BLaER1 (cell line): ENCODE measurements at regions not wholly inside any gene's neighbourhood (a gene's known extent, or its start where the extent isn't known, plus 50 kb on each side); places are given as distances from the start of the nearest gene placed in this dataset.
A peak's percentile ranks its signal among the peaks of the same experiment; 100 is the strongest.

Experiments
- H3K27ac ChIP-seq: shearing (Covaris generic); formaldehyde crosslinking; 2 replicates; pipeline ENCODE4 v1.8.1; 2022
- H3K27me3 ChIP-seq: shearing (Covaris generic); formaldehyde crosslinking; 2 replicates; pipeline ENCODE4 v1.8.1; 2022
- H3K36me3 ChIP-seq: shearing (Covaris generic); formaldehyde crosslinking; 2 replicates; pipeline ENCODE4 v1.8.1; 2022
- H3K4me1 ChIP-seq: shearing (Covaris generic); formaldehyde crosslinking; 2 replicates; pipeline ENCODE4 v1.8.1; 2022
- H3K4me2 ChIP-seq: shearing (Covaris generic); formaldehyde crosslinking; 2 replicates; pipeline ENCODE4 v1.8.1; 2022
- H3K4me3 ChIP-seq: shearing (Covaris generic); formaldehyde crosslinking; 2 replicates; pipeline ENCODE4 v1.8.1; 2022
- H3K9ac ChIP-seq: shearing (Covaris generic); formaldehyde crosslinking; 2 replicates; pipeline ENCODE4 v1.8.1; 2022
- H3K9me3 ChIP-seq: shearing (Covaris generic); formaldehyde crosslinking; 2 replicates; pipeline ENCODE4 v1.8.1; 2022
- H4K20me1 ChIP-seq: shearing (Covaris generic); formaldehyde crosslinking; 2 replicates; pipeline ENCODE4 v1.8.1; 2022
- Cebpa-rat ChIP-seq: shearing (Covaris generic); IDR thresholded peaks from 2 replicates; pipeline ENCODE4 v1.8.1; 2022

- no peak overlapping the region for H3K9ac ChIP-seq
- no peaks in the 10 kb centered on the region for H3K27me3 ChIP-seq
- H4K20me1 ChIP-seq: no peaks in the 10 kb centered on the region
- no peak for TF ChIP-seq Cebpa-rat
- no peaks in the 10 kb centered on the region for H3K4me1 ChIP-seq
- no peak overlapping the region for H3K4me3 ChIP-seq
- no peaks in the 10 kb centered on the region for H3K36me3 ChIP-seq
- peaks cover 8% of the 10 kb centered on the region; the same call in 1 of the 2 replicates for H3K9me3 ChIP-seq
- H3K4me2 ChIP-seq: no peak overlapping the region
- no peak overlapping the region for H3K27ac ChIP-seq
Observed at GRCh38 chr18:56255381-56255780, 383.0 kb downstream of the TXNL1 start.

- no peak for TF ChIP-seq Cebpa-rat
- Histone ChIP-seq H4K20me1 (no peaks in the 10 kb centered on the region), H3K4me1 (peaks cover 14% of the 10 kb centered on the region), H3K27ac (no peak overlapping the region), H3K9me3 (0 out of 2 replicates have a peak, but pooled peaks cover 8% of the 10 kb centered on the region), H3K9ac (no peak overlapping the region), H3K4me3 (no peak overlapping the region), H3K36me3 (no peaks in the 10 kb centered on the region), H3K4me2 (no peak overlapping the region), H3K27me3 (no peaks in the 10 kb centered on the region)
Observed at GRCh38 chr18:56252456-56252855, 385.9 kb downstream of the TXNL1 start.

DNA sequence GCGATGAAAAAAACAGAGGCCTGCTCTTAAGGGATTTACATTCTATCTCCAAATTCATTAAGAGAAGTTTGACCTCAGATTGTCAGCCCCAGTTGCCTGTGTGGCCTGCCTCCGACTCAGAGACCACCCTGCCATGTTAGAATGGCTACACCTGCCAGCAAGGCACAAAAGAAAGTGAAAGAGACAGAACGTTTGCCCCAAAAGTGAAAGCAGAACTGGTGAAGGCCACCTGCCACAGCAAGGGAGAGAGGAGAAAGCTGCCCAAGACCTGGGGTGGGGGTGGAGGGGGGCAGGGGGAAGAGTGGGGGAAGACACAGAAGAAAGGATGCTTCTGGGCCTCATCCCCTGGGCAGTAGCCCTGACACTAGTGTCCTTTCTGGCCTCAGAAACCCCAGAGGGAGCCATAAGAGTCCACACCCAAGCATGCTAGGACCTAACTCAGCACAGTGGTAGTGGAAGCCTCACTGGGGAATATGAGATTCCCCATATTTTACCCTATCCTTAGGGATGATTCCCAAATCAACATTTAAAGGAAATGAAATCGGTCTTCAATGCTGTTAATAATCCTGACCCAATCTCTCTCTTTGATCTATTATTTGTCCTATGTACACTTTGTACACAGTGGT lies 389.7 kb downstream of the TXNL1 start:
- Histone ChIP-seq H3K9me3 (peaks cover 14% of the 10 kb centered on the region), H3K9ac (no peak overlapping the region), H3K27ac (peak overlapping the region; percentile 42), H4K20me1 (no peaks in the 10 kb centered on the region), H3K4me2 (peak overlapping the region; percentile 59), H3K4me1 (peaks cover 14% of the 10 kb centered on the region), H3K36me3 (no peaks in the 10 kb centered on the region), H3K4me3 (no peak overlapping the region), H3K27me3 (no peaks in the 10 kb centered on the region)
- no peak for TF ChIP-seq Cebpa-rat

- no peak for TF ChIP-seq Cebpa-rat
Observed at GRCh38 chr18:56246916-56247315, 391.5 kb downstream of the TXNL1 start.

DNA sequence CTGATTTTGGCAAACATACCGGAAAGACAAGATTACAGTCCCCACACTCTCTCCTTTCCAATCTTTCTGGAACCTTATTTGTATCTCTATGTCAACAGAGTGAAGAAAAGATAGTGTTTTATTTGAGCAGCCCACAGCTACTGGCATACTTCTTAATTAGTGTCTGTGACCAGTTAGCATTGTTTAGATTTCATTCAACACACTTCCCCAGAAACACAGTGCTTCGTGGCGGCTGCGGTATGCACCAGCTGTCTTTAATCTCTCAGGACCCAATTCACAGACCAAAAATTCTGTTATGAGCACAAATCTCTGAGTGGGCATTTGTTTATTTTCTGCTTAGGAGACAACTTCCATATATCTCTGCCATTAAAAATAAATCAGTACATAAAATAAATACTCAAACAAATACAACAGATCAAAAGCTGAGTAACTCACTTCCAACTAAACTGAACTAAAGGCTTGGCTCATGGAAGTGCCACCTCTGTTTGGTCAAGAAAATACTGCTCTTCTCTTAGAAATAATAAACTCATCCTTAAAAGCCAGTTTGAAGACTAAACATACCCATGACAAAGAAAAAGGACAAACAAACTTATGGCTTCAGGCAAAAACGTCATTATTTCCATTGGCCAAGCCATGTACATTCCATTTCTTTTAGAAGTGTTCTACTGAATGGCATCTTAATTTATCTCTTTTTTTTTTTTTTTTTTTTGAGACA lies 392.4 kb downstream of the TXNL1 start:
- Histone ChIP-seq H3K4me1 (peaks cover 14% of the 10 kb centered on the region), H3K4me2 (no peak overlapping the region), H3K36me3 (no peaks in the 10 kb centered on the region), H3K27me3 (no peaks in the 10 kb centered on the region), H3K27ac (no peak overlapping the region), H3K9me3 (peaks cover 14% of the 10 kb centered on the region), H3K9ac (no peak overlapping the region), H4K20me1 (no peaks in the 10 kb centered on the region), H3K4me3 (no peak overlapping the region)
- TF ChIP-seq Cebpa-rat: no peak

More at GRCh38 chr18:56246916-56247315, 391.5 kb downstream of the TXNL1 start:
- Histone ChIP-seq H3K27ac (no peak overlapping the region), H3K9ac (no peak overlapping the region), H4K20me1 (no peaks in the 10 kb centered on the region), H3K36me3 (no peaks in the 10 kb centered on the region), H3K27me3 (no peaks in the 10 kb centered on the region), H3K9me3 (peaks cover 14% of the 10 kb centered on the region), H3K4me1 (peaks cover 14% of the 10 kb centered on the region), H3K4me2 (no peak overlapping the region), H3K4me3 (no peak overlapping the region)

DNA sequence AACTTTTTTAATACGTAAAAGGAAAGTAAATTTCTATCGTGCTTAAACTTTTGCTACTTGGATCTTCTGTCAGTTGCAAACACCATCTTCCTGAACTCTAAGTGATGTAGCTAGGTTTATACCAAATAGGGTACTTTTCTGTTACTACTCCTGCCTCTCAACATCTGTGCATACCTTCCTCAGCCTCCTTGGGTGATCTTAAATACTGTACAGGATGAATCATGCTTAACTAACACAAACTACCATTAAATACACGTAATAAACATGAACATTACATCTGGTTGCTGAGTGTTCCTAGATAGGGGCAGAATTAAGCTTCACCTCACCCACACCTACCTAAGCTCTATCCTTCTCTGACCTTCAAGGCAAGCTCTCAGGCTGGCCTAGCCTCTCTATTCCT lies 398.0 kb downstream of the TXNL1 start:
- Histone ChIP-seq H3K9me3 (peaks cover 14% of the 10 kb centered on the region), H3K9ac (no peak overlapping the region)
- no peak for TF ChIP-seq Cebpa-rat

GRCh38 chr18:56238576-56238975 lies 399.8 kb downstream of the TXNL1 start:
- Histone ChIP-seq H3K4me1 (peaks cover 33% of the 10 kb centered on the region), H4K20me1 (no peaks in the 10 kb centered on the region), H3K9me3 (no peaks in the 10 kb centered on the region), H3K9ac (no peak overlapping the region), H3K4me3 (no peak overlapping the region), H3K4me2 (no peak overlapping the region), H3K36me3 (no peaks in the 10 kb centered on the region), H3K27ac (no peak overlapping the region), H3K27me3 (no peaks in the 10 kb centered on the region)
- TF ChIP-seq Cebpa-rat: no peak

More for the DNA sequence above, 398.0 kb downstream of the TXNL1 start:
- H3K4me2 ChIP-seq: no peak overlapping the region
- H3K36me3 ChIP-seq: no peaks in the 10 kb centered on the region
- H3K4me3 ChIP-seq: no peak overlapping the region
- no peaks in the 10 kb centered on the region for H4K20me1 ChIP-seq
- no peaks in the 10 kb centered on the region for H3K27me3 ChIP-seq
- H3K4me1 ChIP-seq: peaks cover 23% of the 10 kb centered on the region
- no peak overlapping the region for H3K27ac ChIP-seq

- Histone ChIP-seq H3K4me3 (no peak overlapping the region), H3K4me2 (peak overlapping the region; percentile 80), H3K27ac (peak overlapping the region; percentile 77), H3K4me1 (peaks cover 33% of the 10 kb centered on the region), H3K36me3 (no peaks in the 10 kb centered on the region), H3K9ac (peak overlapping the region; percentile 69), H3K27me3 (no peaks in the 10 kb centered on the region), H3K9me3 (peaks cover 5% of the 10 kb centered on the region), H4K20me1 (no peaks in the 10 kb centered on the region)
- no peak for TF ChIP-seq Cebpa-rat
Observed at GRCh38 chr18:56235481-56236013, 402.8 kb downstream of the TXNL1 start.

DNA sequence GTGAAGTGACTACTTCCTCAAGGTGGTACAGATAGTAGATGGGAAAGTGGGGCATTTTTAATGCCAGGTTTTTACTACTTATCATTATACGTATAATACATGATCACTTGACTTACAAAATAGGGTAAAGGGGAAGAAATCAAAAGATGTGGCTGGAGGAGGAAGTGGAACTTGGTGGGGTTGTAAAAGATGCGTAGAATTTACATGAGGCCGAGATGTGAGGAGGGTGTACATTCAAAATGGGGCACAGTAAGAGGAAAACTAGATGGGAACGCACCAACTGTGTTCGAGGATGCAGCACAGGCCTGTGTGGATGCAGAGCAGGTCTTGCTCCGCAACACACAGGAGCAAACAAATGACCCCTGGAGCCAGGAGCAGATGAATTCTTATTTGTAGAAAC lies 403.3 kb downstream of the TXNL1 start:
- Histone ChIP-seq H3K4me3 (no peak overlapping the region), H3K9me3 (peaks cover 10% of the 10 kb centered on the region), H4K20me1 (no peaks in the 10 kb centered on the region), H3K27me3 (no peaks in the 10 kb centered on the region), H3K4me2 (peak overlapping the region; percentile 80), H3K27ac (peak overlapping the region; percentile 77), H3K4me1 (peaks cover 33% of the 10 kb centered on the region), H3K9ac (no peak overlapping the region), H3K36me3 (no peaks in the 10 kb centered on the region)
- TF ChIP-seq Cebpa-rat: no peak

DNA sequence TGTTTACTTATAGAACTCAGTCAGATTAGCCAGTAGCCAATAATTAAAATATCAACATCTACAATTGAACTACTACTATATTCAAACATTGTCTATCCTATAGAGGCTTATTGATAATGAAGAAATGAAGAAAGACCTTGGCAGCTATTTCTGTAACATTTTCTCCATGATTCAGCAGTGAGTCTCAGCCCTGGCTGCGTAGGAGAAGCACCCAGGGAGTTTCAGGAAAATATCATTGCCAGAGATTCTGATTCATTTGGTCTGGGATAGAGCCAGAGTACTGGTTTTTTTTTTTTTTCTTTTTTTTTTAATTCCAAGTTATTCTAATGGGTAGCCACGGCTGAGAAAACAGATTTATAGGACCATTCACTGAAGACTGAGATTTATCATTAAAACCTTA lies 404.8 kb downstream of the TXNL1 start:
- Histone ChIP-seq H3K9ac (no peak overlapping the region), H4K20me1 (no peaks in the 10 kb centered on the region), H3K4me1 (peaks cover 33% of the 10 kb centered on the region), H3K4me3 (no peak overlapping the region), H3K36me3 (no peaks in the 10 kb centered on the region), H3K27ac (no peak overlapping the region), H3K4me2 (no peak overlapping the region), H3K9me3 (peaks cover 11% of the 10 kb centered on the region), H3K27me3 (no peaks in the 10 kb centered on the region)
- TF ChIP-seq Cebpa-rat: no peak
